ENCODE measurements at regions not wholly inside any gene's neighbourhood (a gene's known extent, or its start where the extent isn't known, plus 50 kb on each side); places are given as distances from the start of the nearest gene placed in this dataset.
"Not testable (repeated sequence)": the region's sequence is repeated elsewhere in the genome, so short reads cannot be mapped to it uniquely, and the experiment has no call there.

GRCh38 chr5:162811071-162811470 is 626.3 kb upstream of the CCNG1 start:
- DNase-seq, result no peak

- DNase-seq, result no peak
Measured at GRCh38 chr5:162816816-162817215, 620.6 kb upstream of the CCNG1 start.

- no peak for DNase-seq
Measured at GRCh38 chr5:162817364-162817763, 620.0 kb upstream of the CCNG1 start.

- DNase-seq, result not testable (repeated sequence)
Measured at GRCh38 chr5:162821664-162822063, 615.7 kb upstream of the CCNG1 start.

GRCh38 chr5:162824360-162824759 is 613.0 kb upstream of the CCNG1 start:
- no peak for DNase-seq

- no peak for DNase-seq
Measured at GRCh38 chr5:162837155-162837554, 600.2 kb upstream of the CCNG1 start.

- no peak for DNase-seq
Measured at GRCh38 chr5:162842727-162843126, 594.7 kb upstream of the CCNG1 start.

GRCh38 chr5:162852134-162852533 is 585.3 kb upstream of the CCNG1 start:
- no peak for DNase-seq

GRCh38 chr5:162858770-162859169 is 578.6 kb upstream of the CCNG1 start:
- DNase-seq, result no peak

GRCh38 chr5:162870966-162871365 is 566.4 kb upstream of the CCNG1 start:
- no peak for DNase-seq

GRCh38 chr5:162882629-162883028 is 554.8 kb upstream of the CCNG1 start:
- DNase-seq, result no peak

- no peak for DNase-seq
Measured at GRCh38 chr5:162886717-162887116, 550.7 kb upstream of the CCNG1 start.

GRCh38 chr5:162888268-162888667 is 549.1 kb upstream of the CCNG1 start:
- no peak for DNase-seq

- DNase-seq, result no peak
Measured at GRCh38 chr5:162911873-162912272, 525.5 kb upstream of the CCNG1 start.

GRCh38 chr5:162916368-162916767 is 521.0 kb upstream of the CCNG1 start:
- DNase-seq, result no peak

- DNase-seq, result no peak
Measured at GRCh38 chr5:162929104-162929503, 508.3 kb upstream of the CCNG1 start.

- no peak for DNase-seq
Measured at GRCh38 chr5:162931501-162931900, 505.9 kb upstream of the CCNG1 start.

GRCh38 chr5:162939991-162940390 is 497.4 kb upstream of the CCNG1 start:
- no peak for DNase-seq

- no peak for DNase-seq
Measured at GRCh38 chr5:162948677-162949076, 488.7 kb upstream of the CCNG1 start.

GRCh38 chr5:162956570-162956969 is 480.8 kb upstream of the CCNG1 start:
- no peak for DNase-seq

- DNase-seq, result not testable (repeated sequence)
Measured at GRCh38 chr5:162964144-162964543, 473.3 kb upstream of the CCNG1 start.

GRCh38 chr5:162990063-162990462 is 447.3 kb upstream of the CCNG1 start:
- DNase-seq, result no peak

GRCh38 chr5:162990856-162991497 is 446.4 kb upstream of the CCNG1 start:
- no peak for DNase-seq

- DNase-seq, result no peak
Measured at GRCh38 chr5:162995568-162995967, 441.8 kb upstream of the CCNG1 start.

- DNase-seq, result no peak
Measured at GRCh38 chr5:162996053-162996452, 441.3 kb upstream of the CCNG1 start.

- DNase-seq, result no peak
Measured at GRCh38 chr5:163005949-163006348, 431.4 kb upstream of the CCNG1 start.

Measured in NK-92 treated with Interleukin-12 subunit alpha and Interleukin-12 subunit beta, amount 100 ng/mL, for 24 hours (cell line).